ENCODE measurements at regions not wholly inside any gene's neighbourhood (a gene's known extent, or its start where the extent isn't known, plus 50 kb on each side); places are given as distances from the start of the nearest gene placed in this dataset.
"Not testable (repeated sequence)": the region's sequence is repeated elsewhere in the genome, so short reads cannot be mapped to it uniquely, and the experiment has no call there.

DNA sequence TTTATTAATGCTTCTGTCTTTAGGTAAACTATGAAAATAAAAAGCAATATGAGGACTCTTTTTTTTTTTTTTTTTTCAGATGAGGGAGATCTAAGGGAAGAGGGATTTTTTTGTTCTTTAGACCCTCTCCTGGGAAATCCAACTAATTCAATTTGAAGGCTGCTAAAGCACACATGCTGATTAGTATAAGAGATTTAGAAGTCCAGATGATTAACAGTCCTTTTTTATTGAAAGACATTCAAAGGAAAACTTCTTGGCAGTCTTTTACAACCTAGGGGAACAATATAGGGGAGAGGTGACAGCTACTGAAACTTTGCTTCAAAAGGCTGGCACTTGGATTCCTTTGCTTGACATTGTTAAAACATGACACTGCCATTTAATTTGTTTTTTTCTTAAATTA is 602.5 kb downstream of the RAPGEF2 start:
- ChIA-PET POLR2A (ENCODE audit: low non-redundant PET) (no interaction called here), CTCF (no interaction called here)
- no peak overlapping the region for H3K27ac ChIP-seq (ENCODE audit: low read depth, low read length, poor library complexity, severe bottlenecking)
- intact Hi-C loops (cut with micrococcal nuclease; ENCODE audit: unreplicated experiment), result no loop called here
- BruUV-seq (replicated peaks), result no TSS peak
- no peak overlapping the region for H3K4me3 ChIP-seq (ENCODE audit: low read depth, low read length, poor library complexity, severe bottlenecking)
- TF ChIP-seq, protein P1, sequence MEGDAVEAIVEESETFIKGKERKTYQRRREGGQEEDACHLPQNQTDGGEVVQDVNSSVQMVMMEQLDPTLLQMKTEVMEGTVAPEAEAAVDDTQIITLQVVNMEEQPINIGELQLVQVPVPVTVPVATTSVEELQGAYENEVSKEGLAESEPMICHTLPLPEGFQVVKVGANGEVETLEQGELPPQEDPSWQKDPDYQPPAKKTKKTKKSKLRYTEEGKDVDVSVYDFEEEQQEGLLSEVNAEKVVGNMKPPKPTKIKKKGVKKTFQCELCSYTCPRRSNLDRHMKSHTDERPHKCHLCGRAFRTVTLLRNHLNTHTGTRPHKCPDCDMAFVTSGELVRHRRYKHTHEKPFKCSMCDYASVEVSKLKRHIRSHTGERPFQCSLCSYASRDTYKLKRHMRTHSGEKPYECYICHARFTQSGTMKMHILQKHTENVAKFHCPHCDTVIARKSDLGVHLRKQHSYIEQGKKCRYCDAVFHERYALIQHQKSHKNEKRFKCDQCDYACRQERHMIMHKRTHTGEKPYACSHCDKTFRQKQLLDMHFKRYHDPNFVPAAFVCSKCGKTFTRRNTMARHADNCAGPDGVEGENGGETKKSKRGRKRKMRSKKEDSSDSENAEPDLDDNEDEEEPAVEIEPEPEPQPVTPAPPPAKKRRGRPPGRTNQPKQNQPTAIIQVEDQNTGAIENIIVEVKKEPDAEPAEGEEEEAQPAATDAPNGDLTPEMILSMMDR (conservative IDR thresholded peaks at IDR 0.05; ENCODE audit: low read depth, low read length), result no peak
- TF ChIP-seq EZH2 (IDR thresholded peaks at IDR 0.05; ENCODE audit: borderline replicate concordance, low read depth, low read length, poor library complexity, severe bottlenecking), result no peak
- no peaks in the 10 kb centered on the region for H3K27me3 ChIP-seq (replicated peaks; ENCODE audit: insufficient read depth, low read depth, low read length, poor library complexity)
- H3K9me3 ChIP-seq (ENCODE audit: low read depth, low read length, poor library complexity, severe bottlenecking), result peaks cover 23% of the 10 kb centered on the region
- H3K36me3 ChIP-seq (ENCODE audit: insufficient read depth, low read length, poor library complexity, severe bottlenecking), result no peaks in the 10 kb centered on the region
- H3K4me1 ChIP-seq (ENCODE audit: insufficient read depth, low read length, poor library complexity, severe bottlenecking), result peaks cover 9% of the 10 kb centered on the region
- peak; percentile 55 for DNase-seq (ENCODE audit: low spot score)

GRCh38 chr4:159706704-159707103 is 603.8 kb downstream of the RAPGEF2 start:
- ChIA-PET POLR2A (ENCODE audit: low non-redundant PET) (no interaction called here), CTCF (no interaction called here)
- DNase-seq (ENCODE audit: low spot score), result no peak
- intact Hi-C loops (cut with micrococcal nuclease; ENCODE audit: unreplicated experiment), result no loop called here
- peaks cover 10% of the 10 kb centered on the region for H3K9me3 ChIP-seq (ENCODE audit: low read depth, low read length, poor library complexity, severe bottlenecking)
- no peak overlapping the region for H3K27ac ChIP-seq (ENCODE audit: low read depth, low read length, poor library complexity, severe bottlenecking)
- no peaks in the 10 kb centered on the region for H3K36me3 ChIP-seq (ENCODE audit: insufficient read depth, low read length, poor library complexity, severe bottlenecking)
- H3K27me3 ChIP-seq (replicated peaks; ENCODE audit: insufficient read depth, low read depth, low read length, poor library complexity), result no peaks in the 10 kb centered on the region
- no peak overlapping the region for H3K4me3 ChIP-seq (ENCODE audit: low read depth, low read length, poor library complexity, severe bottlenecking)
- no TSS peak for BruUV-seq (replicated peaks)
- peaks cover 9% of the 10 kb centered on the region for H3K4me1 ChIP-seq (ENCODE audit: insufficient read depth, low read length, poor library complexity, severe bottlenecking)
- TF ChIP-seq EZH2 (IDR thresholded peaks at IDR 0.05; ENCODE audit: borderline replicate concordance, low read depth, low read length, poor library complexity, severe bottlenecking), result no peak
- TF ChIP-seq, protein P1 (conservative IDR thresholded peaks at IDR 0.05; ENCODE audit: low read depth, low read length), result no peak

DNA sequence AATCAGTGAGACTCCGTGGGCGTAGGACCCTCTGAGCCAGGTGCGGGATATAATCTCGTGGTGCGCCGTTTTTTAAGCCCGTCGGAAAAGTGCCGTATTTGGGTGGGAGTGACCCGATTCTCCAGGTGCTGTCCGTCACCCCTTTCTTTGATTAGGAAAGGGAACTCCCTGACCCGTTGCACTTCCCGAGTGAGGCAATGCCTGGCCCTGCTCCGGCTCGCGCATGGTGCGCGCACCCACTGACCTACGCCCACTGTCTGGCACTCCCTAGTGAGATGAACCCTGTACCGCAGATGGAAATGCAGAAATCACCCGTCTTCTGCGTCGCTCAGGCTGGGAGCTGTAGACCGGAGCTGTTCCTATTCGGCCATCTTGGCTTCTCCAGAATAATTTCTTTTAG is 612.3 kb downstream of the RAPGEF2 start:
- CTCF ChIA-PET; BruUV-seq (replicated peaks); DNase-seq (ENCODE audit: low spot score); POLR2A ChIA-PET (ENCODE audit: low non-redundant PET); H3K27ac ChIP-seq (ENCODE audit: low read depth, low read length, poor library complexity, severe bottlenecking); H3K36me3 ChIP-seq (ENCODE audit: insufficient read depth, low read length, poor library complexity, severe bottlenecking); H3K4me1 ChIP-seq (ENCODE audit: insufficient read depth, low read length, poor library complexity, severe bottlenecking); H3K4me3 ChIP-seq (ENCODE audit: low read depth, low read length, poor library complexity, severe bottlenecking); H3K27me3 ChIP-seq (replicated peaks; ENCODE audit: insufficient read depth, low read depth, low read length, poor library complexity); H3K9me3 ChIP-seq (ENCODE audit: low read depth, low read length, poor library complexity, severe bottlenecking); intact Hi-C loops (cut with micrococcal nuclease; ENCODE audit: unreplicated experiment): not testable (repeated sequence)

GRCh38 chr4:159719531-159719930 is 616.7 kb downstream of the RAPGEF2 start:
- Histone ChIP-seq H3K27me3 (replicated peaks; ENCODE audit: insufficient read depth, low read depth, low read length, poor library complexity) (no peaks in the 10 kb centered on the region), H3K4me1 (ENCODE audit: insufficient read depth, low read length, poor library complexity, severe bottlenecking) (no peaks in the 10 kb centered on the region), H3K27ac (ENCODE audit: low read depth, low read length, poor library complexity, severe bottlenecking) (no peak overlapping the region), H3K9me3 (ENCODE audit: low read depth, low read length, poor library complexity, severe bottlenecking) (peaks cover 4% of the 10 kb centered on the region), H3K36me3 (ENCODE audit: insufficient read depth, low read length, poor library complexity, severe bottlenecking) (no peaks in the 10 kb centered on the region), H3K4me3 (ENCODE audit: low read depth, low read length, poor library complexity, severe bottlenecking) (no peak overlapping the region)
- no TSS peak for BruUV-seq (replicated peaks)
- ChIA-PET POLR2A (ENCODE audit: low non-redundant PET) (no interaction called here), CTCF (no interaction called here)
- no peak for DNase-seq (ENCODE audit: low spot score)
- no peak for TF ChIP-seq EZH2 (IDR thresholded peaks at IDR 0.05; ENCODE audit: borderline replicate concordance, low read depth, low read length, poor library complexity, severe bottlenecking)
- TF ChIP-seq, protein P1 (conservative IDR thresholded peaks at IDR 0.05; ENCODE audit: low read depth, low read length), result no peak
- intact Hi-C loops (cut with micrococcal nuclease; ENCODE audit: unreplicated experiment), result no loop called here

Measured in A673 (cell line).